SK-N-MC (cell line): ENCODE measurements at regions not wholly inside any gene's neighbourhood (a gene's known extent, or its start where the extent isn't known, plus 50 kb on each side); places are given as distances from the start of the nearest gene placed in this dataset.
"Not testable (repeated sequence)": the region's sequence is repeated elsewhere in the genome, so short reads cannot be mapped to it uniquely, and the experiment has no call there.

Experiments
- EZH2 ChIP-seq: fragments of 200-600 bp; sonication (generic); IDR thresholded peaks from one replicate; pipeline ENCODE4 v1.6.1; 2017; ENCODE audit warnings: antibody characterized with exemption
- POLR2AphosphoS5 ChIP-seq: IDR thresholded peaks from 2 replicates; pipeline ENCODE4 v1.6.1; 2012; ENCODE audit warnings: mild to moderate bottlenecking, low read depth, low read length, borderline replicate concordance

- not testable (repeated sequence) for TF ChIP-seq POLR2AphosphoS5, EZH2
These were observed 307.6 kb downstream of the SPATA31A1 start for GRCh38 chr9:39663020-39663419.
